PC-3 (cell line): ENCODE measurements at regions not wholly inside any gene's neighbourhood (a gene's known extent, or its start where the extent isn't known, plus 50 kb on each side); places are given as distances from the start of the nearest gene placed in this dataset.

ENCODE experiments used
- EZH2 ChIP-seq: fragments of 300-600 bp; sonication (generic); IDR thresholded peaks from one replicate; pipeline ENCODE4 v1.6.1; 2017; ENCODE audit warnings: antibody characterized with exemption, mild to moderate bottlenecking, low read length; ENCODE audit not compliant: unreplicated experiment
- EZH2phosphoT487 ChIP-seq: fragments of 300-600 bp; sonication (generic); IDR thresholded peaks from 2 replicates; pipeline ENCODE4 v1.6.1; 2018; ENCODE audit warnings: mild to moderate bottlenecking, antibody characterized with exemption, low read length, borderline replicate concordance
- TF ChIP-seq, protein P1 (sequence below): fragments of 300-600 bp; sonication (generic); conservative IDR thresholded peaks from 2 replicates; pipeline ENCODE4 v1.5.1; 2017; ENCODE audit warnings: antibody characterized with exemption, low read depth, mild to moderate bottlenecking, low read length

GRCh38 chr3:31275038-31275572 is 257.6 kb upstream of the STT3B start:
- TF ChIP-seq, protein P1, sequence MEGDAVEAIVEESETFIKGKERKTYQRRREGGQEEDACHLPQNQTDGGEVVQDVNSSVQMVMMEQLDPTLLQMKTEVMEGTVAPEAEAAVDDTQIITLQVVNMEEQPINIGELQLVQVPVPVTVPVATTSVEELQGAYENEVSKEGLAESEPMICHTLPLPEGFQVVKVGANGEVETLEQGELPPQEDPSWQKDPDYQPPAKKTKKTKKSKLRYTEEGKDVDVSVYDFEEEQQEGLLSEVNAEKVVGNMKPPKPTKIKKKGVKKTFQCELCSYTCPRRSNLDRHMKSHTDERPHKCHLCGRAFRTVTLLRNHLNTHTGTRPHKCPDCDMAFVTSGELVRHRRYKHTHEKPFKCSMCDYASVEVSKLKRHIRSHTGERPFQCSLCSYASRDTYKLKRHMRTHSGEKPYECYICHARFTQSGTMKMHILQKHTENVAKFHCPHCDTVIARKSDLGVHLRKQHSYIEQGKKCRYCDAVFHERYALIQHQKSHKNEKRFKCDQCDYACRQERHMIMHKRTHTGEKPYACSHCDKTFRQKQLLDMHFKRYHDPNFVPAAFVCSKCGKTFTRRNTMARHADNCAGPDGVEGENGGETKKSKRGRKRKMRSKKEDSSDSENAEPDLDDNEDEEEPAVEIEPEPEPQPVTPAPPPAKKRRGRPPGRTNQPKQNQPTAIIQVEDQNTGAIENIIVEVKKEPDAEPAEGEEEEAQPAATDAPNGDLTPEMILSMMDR = no peak
- TF ChIP-seq EZH2 (no peak), EZH2phosphoT487 (no peak)
